K562 (cell line): ENCODE measurements at regions not wholly inside any gene's neighbourhood (a gene's known extent, or its start where the extent isn't known, plus 50 kb on each side); places are given as distances from the start of the nearest gene placed in this dataset.

ENCODE experiments used
- ATAC-seq: fragments of 200-7000 bp; cut with Tn5 transposase; 3 replicates; pipeline ENCODE4 v1.9.1; 2020; ENCODE audit warnings: moderate library complexity
- BruUV-seq: library from RNA; stranded (reverse); fragments of 400-500 nt; replicated peaks from 2 replicates; lab custom pipeline; 2021; lab: Mats Ljungman, UMichigan
- CTCF ChIA-PET: fragments of 300-600 bp; formaldehyde crosslinking; extraction: SDS; loops from one replicate; lab custom pipeline; 2021; ENCODE audit warnings: low intra/inter-chr PET ratio; lab: Yijun Ruan, JAX
- POLR2A ChIA-PET: fragments of 300-600, 350-650 bp; sonication (Branson Sonifier 250); formaldehyde crosslinking; extraction: SDS; loops from one replicate; lab custom pipeline; 2021; ENCODE audit warnings: antibody characterized with exemption, inconsistent platforms; lab: Yijun Ruan, JAX
- DNase-seq, 4 experiments: peaks; one replicate each; pipeline versions ENCODE4 v3.0.0 to v3.0.0-alpha.2; 2011 to 2018; ENCODE audit warnings: low spot score in 3 of 4, mixed read lengths in 3 of 4; ENCODE audit errors: extremely low read depth in 1 of 4
- FAIRE-seq: peaks from 2 replicates; lab custom pipeline; 2011; peaks lifted over from hg19 to GRCh38; lab: Jason Lieb, UNC
- H2AFZ ChIP-seq: 2 replicates; pipeline ENCODE4 v1.6.0; 2011; ENCODE audit warnings: low read depth, low read length, control low read depth, inconsistent platforms
- H3K27ac ChIP-seq: fragments of 200-600 bp; 3 replicates; pipeline ENCODE4 v1.8.0; 2011; ENCODE audit warnings: low read depth, mild to moderate bottlenecking, control low read depth, inconsistent platforms, low read length, moderate library complexity, mixed read lengths; ENCODE audit errors: extremely low read depth
- H3K27me3 ChIP-seq, 2 experiments: fragments of 300-600 bp in 1 of 2; 2 replicates in 1 of 2; 3 replicates in 1 of 2; pipeline versions ENCODE4 v1.6.0 to v1.8.0; 2011; ENCODE audit warnings: inconsistent platforms in 2 of 2, low read length in 2 of 2, mild to moderate bottlenecking in 1 of 2, mixed read lengths in 1 of 2, moderate library complexity in 1 of 2; ENCODE audit not compliant: control insufficient read depth in 2 of 2, insufficient read depth in 2 of 2
- H3K36me3 ChIP-seq: fragments of 300-600 bp; 3 replicates; pipeline ENCODE4 v1.8.0; 2011; ENCODE audit warnings: mild to moderate bottlenecking, low read length, inconsistent platforms; ENCODE audit not compliant: control insufficient read depth, insufficient read depth
- H3K4me1 ChIP-seq, 2 experiments: fragments of 200-600 bp in 1 of 2; replicated peaks in 1 of 2; 2 replicates in 1 of 2; 3 replicates in 1 of 2; pipeline versions ENCODE4 v1.5.1 to v1.8.0; 2011; ENCODE audit warnings: inconsistent platforms in 2 of 2, low read length in 2 of 2, mild to moderate bottlenecking in 1 of 2, mixed read lengths in 1 of 2, moderate library complexity in 1 of 2; ENCODE audit not compliant: control insufficient read depth in 2 of 2, insufficient read depth in 2 of 2
- H3K4me2 ChIP-seq: 2 replicates; pipeline ENCODE4 v1.6.1; 2011; ENCODE audit warnings: low read length, control low read depth, inconsistent platforms, mixed read lengths; ENCODE audit not compliant: insufficient read depth
- H3K4me3 ChIP-seq: fragments of 200-600 bp; sonication (generic), shearing (Covaris generic); 2 replicates; pipeline ENCODE4 v1.5.1; 2016; ENCODE audit warnings: control low read depth, inconsistent platforms
- H3K79me2 ChIP-seq: fragments of 200-600 bp; 3 replicates; pipeline ENCODE4 v1.8.0; 2011; ENCODE audit warnings: low read length, inconsistent platforms; ENCODE audit not compliant: control insufficient read depth, insufficient read depth
- H3K9ac ChIP-seq, 2 experiments: 2 replicates each; pipeline versions ENCODE4 v1.6.0 to v1.6.1; 2011; ENCODE audit warnings: low read depth in 2 of 2, low read length in 2 of 2, control low read depth in 1 of 2, inconsistent platforms in 1 of 2, mild to moderate bottlenecking in 1 of 2, mixed read lengths in 1 of 2; ENCODE audit not compliant: insufficient read depth in 1 of 2
- H3K9me1 ChIP-seq: one replicate; pipeline ENCODE4 v1.6.0; 2011; ENCODE audit warnings: inconsistent platforms, mild to moderate bottlenecking, low read length, moderate library complexity; ENCODE audit not compliant: control insufficient read depth, insufficient read depth
- H3K9me3 ChIP-seq: replicated peaks from 2 replicates; pipeline ENCODE4 v1.5.1; 2011; ENCODE audit warnings: low read depth, low read length, inconsistent platforms; ENCODE audit not compliant: control insufficient read depth, insufficient read depth
- H4K20me1 ChIP-seq: replicated peaks from 2 replicates; pipeline ENCODE4 v1.6.1; 2011; ENCODE audit warnings: low read length, inconsistent platforms, mixed read lengths; ENCODE audit not compliant: control insufficient read depth, insufficient read depth
- EP400 ChIP-seq: fragments of 450-650 bp; IDR thresholded peaks from 2 replicates; pipeline ENCODE4 v1.6.1; 2017; ENCODE audit warnings: antibody characterized with exemption, mild to moderate bottlenecking, moderate library complexity
- HDAC3 ChIP-seq: fragments of 450-650 bp; IDR thresholded peaks from 2 replicates; pipeline ENCODE4 v1.6.1; 2018; ENCODE audit warnings: borderline replicate concordance, mild to moderate bottlenecking, moderate library complexity; ENCODE audit not compliant: partially characterized antibody
- HMGN3 ChIP-seq: IDR thresholded peaks from 2 replicates; pipeline ENCODE4 v1.6.1; 2011; ENCODE audit warnings: borderline replicate concordance, low read depth, mild to moderate bottlenecking, mixed read lengths, low read length; ENCODE audit not compliant: insufficient read length; ENCODE audit errors: extremely low read depth
- HOMEZ ChIP-seq: fragments of 250-450 bp; sonication (Bioruptor Pico); IDR thresholded peaks from 2 replicates; pipeline ENCODE4 v1.4.0; 2020; ENCODE audit warnings: mild to moderate bottlenecking, moderate library complexity
- NR2C1 ChIP-seq, 2 experiments: fragments of 450-650 bp; IDR thresholded peaks; 2 replicates each; pipeline ENCODE4 v1.6.1; 2017; ENCODE audit warnings: mild to moderate bottlenecking in 2 of 2, antibody characterized with exemption in 1 of 2, inconsistent platforms in 1 of 2, missing compliant biosample characterization in 1 of 2, missing genetic modification characterization in 1 of 2
- RFX1 ChIP-seq: fragments of 450-650 bp; IDR thresholded peaks from 2 replicates; pipeline ENCODE4 v1.6.1; 2016; ENCODE audit warnings: mild to moderate bottlenecking, moderate library complexity
- SMAD2 ChIP-seq: fragments of 150-350 bp; IDR thresholded peaks from 2 replicates; pipeline ENCODE4 v1.6.1; 2014; ENCODE audit warnings: low read depth, mild to moderate bottlenecking, low read length
- TCFL5 ChIP-seq: fragments of 250-450 bp; sonication (Bioruptor Pico); conservative IDR thresholded peaks from 2 replicates; pipeline ENCODE4 v1.6.1; 2021; ENCODE audit warnings: mild to moderate bottlenecking, moderate library complexity, matching md5 sums
- ZNF253 ChIP-seq: fragments of 250-450 bp; sonication (Bioruptor Pico); conservative IDR thresholded peaks from 2 replicates; pipeline ENCODE4 v1.6.1; 2021; ENCODE audit warnings: mild to moderate bottlenecking
- WGBS: fragments of 100-300 bp; shearing (Covaris generic); methylation state at CpG from one replicate; pipeline ENCODE4 v1.1.6; 2016; ENCODE audit warnings: low coverage, mixed read lengths; ENCODE audit not compliant: insufficient coverage; ENCODE audit errors: missing lambda C conversion rate; 5-methylcytosine and 5-hydroxymethylcytosine counted together
- in situ Hi-C: fragments of 300-500 bp; cut with MboI; formaldehyde crosslinking; loops from 4 replicates; pipeline ENCODE4 v1.15.0; 2018; ENCODE audit warnings: inconsistent platforms, mixed read lengths
- intact Hi-C: fragments of 100-400 bp; cut with micrococcal nuclease; formaldehyde crosslinking; loops from 2 replicates; pipeline ENCODE4 v1.14.2; 2022

- Histone ChIP-seq H2AFZ (no peak overlapping the region), H3K4me3 (no peak overlapping the region), H3K4me2 (no peak overlapping the region), H4K20me1 (peaks cover 9% of the 10 kb centered on the region; the same call in 1 of the 2 replicates), H3K27me3 (peaks cover 14 to 42% of the 10 kb centered on the region in 2 experiments; a peak in 4 of 5 replicates), H3K4me1 (no peaks in the 10 kb centered on the region), H3K9me3 (no peaks in the 10 kb centered on the region), H3K36me3 (no peaks in the 10 kb centered on the region), H3K9me1 (no peaks in the 10 kb centered on the region), H3K27ac (no peak overlapping the region), H3K9ac (no peak overlapping the region), H3K79me2 (no peaks in the 10 kb centered on the region)
- in situ Hi-C loops, result no loop called here
- ATAC-seq (no peak), DNase-seq (no peak), FAIRE-seq (no peak)
- WGBS, result 4% methylated on average over 4 of the region's 4 CpGs
- intact Hi-C loops, result no loop called here
- ChIA-PET POLR2A (interaction anchor here (0.6 kb wide), 1 partner anchor 235 kb away, joined by 3 read pairs; no protein-coding TSS in a partner anchor), CTCF (no interaction called here)
- BruUV-seq, result no TSS peak
- TF ChIP-seq SMAD2 (no peak), HMGN3 (no peak), HDAC3 (no peak), HOMEZ (CRISPR knock-in tag) (no peak), TCFL5 (no peak), EP400 (no peak), ZNF253 (CRISPR knock-in tag) (no peak), NR2C1 (IDR thresholded peaks at IDR 0.05) (no peak), NR2C1 (tag; IDR thresholded peaks at IDR 0.05) (no peak), RFX1 (no peak)
These were observed 320.6 kb upstream of the ZMIZ1 start for GRCh38 chr10:78748235-78748533.
